ENCODE measurements at regions not wholly inside any gene's neighbourhood (a gene's known extent, or its start where the extent isn't known, plus 50 kb on each side); places are given as distances from the start of the nearest gene placed in this dataset.

DNA sequence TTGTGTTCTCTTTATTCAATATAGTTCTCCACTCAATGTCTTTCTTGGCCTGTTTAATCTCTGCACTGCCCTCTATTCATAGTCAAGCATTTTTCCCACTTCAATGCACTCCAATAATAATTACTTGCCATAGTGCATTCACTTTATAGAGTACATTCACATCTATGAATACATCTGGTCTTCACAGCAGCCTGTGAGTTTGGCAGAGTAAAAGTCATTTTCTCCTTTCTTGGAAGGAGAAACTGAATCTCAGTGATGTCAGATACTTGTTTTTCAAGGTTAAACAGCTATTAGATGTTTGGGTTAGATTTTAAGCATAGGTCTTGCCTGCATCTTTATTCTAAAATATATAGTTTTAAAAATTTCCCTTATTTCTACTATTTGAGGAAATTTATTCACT is 373.2 kb downstream of the TRIB2 start:
- CTCF ChIA-PET (ENCODE audit: unreplicated experiment), result no interaction called here
- POLR2A ChIA-PET, result no interaction called here
- Histone ChIP-seq H4K20me1 (ENCODE audit: insufficient read depth, low read length) (no peaks in the 10 kb centered on the region), H2AFZ (ENCODE audit: low read length) (no peak overlapping the region), H3K4me2 (ENCODE audit: low read length) (no peak overlapping the region), H3K36me3 (ENCODE audit: insufficient read depth, low read length) (no peaks in the 10 kb centered on the region), H3K4me1 (ENCODE audit: insufficient read depth, low read length, poor library complexity, severe bottlenecking) (no peaks in the 10 kb centered on the region), H3K79me2 (ENCODE audit: insufficient read depth, low read depth, low read length) (no peaks in the 10 kb centered on the region), H3K9me2 (ENCODE audit: insufficient read depth, low read length) (no peaks in the 10 kb centered on the region), H3K9me3 (ENCODE audit: low read length) (no peaks in the 10 kb centered on the region), H3K27ac (ENCODE audit: low read depth, low read length, poor library complexity, severe bottlenecking) (no peak overlapping the region), H3K4me3 (ENCODE audit: low read depth, low read length, poor library complexity, severe bottlenecking) (no peak overlapping the region)
- intact Hi-C loops (cut with micrococcal nuclease; ENCODE audit: unreplicated experiment), result no loop called here
- no peak for TF ChIP-seq CTCF (conservative IDR thresholded peaks at IDR 0.05; ENCODE audit: low read length)
- no peak for TF ChIP-seq EZH2phosphoT487 (IDR thresholded peaks at IDR 0.05; ENCODE audit: borderline replicate concordance, low read depth, low read length)
- DNase-seq (ENCODE audit: low spot score), result no peak
- BruUV-seq (replicated peaks), result no TSS peak

DNA sequence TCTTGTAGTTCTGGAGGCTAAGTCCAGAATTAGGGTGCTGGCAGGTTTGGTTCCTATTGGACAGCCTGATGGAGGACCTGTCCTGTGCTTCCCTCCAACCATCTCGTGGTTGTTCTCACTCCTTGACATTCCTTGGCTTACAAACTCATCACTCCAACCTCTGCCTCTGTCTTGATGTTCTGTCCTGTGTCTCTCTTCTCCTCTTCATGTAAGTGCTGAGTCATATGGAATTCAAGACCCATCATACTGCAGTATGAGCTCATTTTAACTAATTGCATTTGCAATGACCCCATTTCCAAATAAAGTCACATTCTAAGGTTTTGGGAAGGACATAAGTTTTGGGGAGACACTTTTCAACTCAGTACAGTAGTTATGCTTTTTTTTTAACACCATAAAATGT is 374.7 kb downstream of the TRIB2 start:
- H3K4me1 ChIP-seq (ENCODE audit: insufficient read depth, low read length, poor library complexity, severe bottlenecking), result no peaks in the 10 kb centered on the region
- ChIA-PET CTCF (ENCODE audit: unreplicated experiment) (no interaction called here), POLR2A (no interaction called here)
- H3K4me3 ChIP-seq (ENCODE audit: low read depth, low read length, poor library complexity, severe bottlenecking), result no peak overlapping the region
- H3K9me3 ChIP-seq (ENCODE audit: low read length), result no peaks in the 10 kb centered on the region
- H2AFZ ChIP-seq (ENCODE audit: low read length), result no peak overlapping the region
- no peak for DNase-seq (ENCODE audit: low spot score)
- TF ChIP-seq EZH2phosphoT487 (IDR thresholded peaks at IDR 0.05; ENCODE audit: borderline replicate concordance, low read depth, low read length), result no peak
- TF ChIP-seq CTCF (conservative IDR thresholded peaks at IDR 0.05; ENCODE audit: low read length), result no peak
- intact Hi-C loops (cut with micrococcal nuclease; ENCODE audit: unreplicated experiment), result no loop called here
- no peaks in the 10 kb centered on the region for H3K36me3 ChIP-seq (ENCODE audit: insufficient read depth, low read length)
- no peak overlapping the region for H3K27ac ChIP-seq (ENCODE audit: low read depth, low read length, poor library complexity, severe bottlenecking)
- H3K4me2 ChIP-seq (ENCODE audit: low read length), result no peak overlapping the region
- H3K79me2 ChIP-seq (ENCODE audit: insufficient read depth, low read depth, low read length), result no peaks in the 10 kb centered on the region
- H3K9me2 ChIP-seq (ENCODE audit: insufficient read depth, low read length), result no peaks in the 10 kb centered on the region
- H4K20me1 ChIP-seq (ENCODE audit: insufficient read depth, low read length), result no peaks in the 10 kb centered on the region
- BruUV-seq (replicated peaks), result no TSS peak

DNA sequence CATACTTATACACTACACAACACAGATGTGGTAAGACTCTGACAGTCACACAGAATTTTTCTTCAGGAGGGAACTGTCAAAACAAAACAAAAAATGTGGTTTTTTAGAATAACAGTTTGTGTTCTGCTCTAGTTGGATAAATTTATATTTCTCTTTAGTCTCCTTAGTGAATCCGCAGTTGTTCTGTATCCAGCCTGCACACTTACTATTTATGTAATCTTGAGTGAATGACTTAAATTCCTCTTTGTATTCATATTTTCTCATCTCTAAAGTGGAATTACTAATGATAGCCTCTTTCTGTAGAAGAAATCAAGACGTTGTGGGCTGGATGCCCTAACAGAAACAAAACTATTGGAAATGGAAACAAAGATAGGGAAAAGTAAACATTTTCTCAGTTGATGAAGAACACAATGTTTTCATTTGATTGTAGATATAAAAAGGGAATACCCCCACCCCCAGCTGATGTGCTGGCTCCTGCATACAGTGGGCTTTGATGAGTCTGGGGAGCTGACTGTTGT is 375.2 kb downstream of the TRIB2 start:
- no peaks in the 10 kb centered on the region for H3K9me2 ChIP-seq (ENCODE audit: insufficient read depth, low read length)
- no peak overlapping the region for H2AFZ ChIP-seq (ENCODE audit: low read length)
- no peaks in the 10 kb centered on the region for H3K79me2 ChIP-seq (ENCODE audit: insufficient read depth, low read depth, low read length)
- TF ChIP-seq CTCF (conservative IDR thresholded peaks at IDR 0.05; ENCODE audit: low read length) (no peak), EZH2phosphoT487 (IDR thresholded peaks at IDR 0.05; ENCODE audit: borderline replicate concordance, low read depth, low read length) (no peak)
- DNase-seq (ENCODE audit: low spot score), result no peak
- no peaks in the 10 kb centered on the region for H4K20me1 ChIP-seq (ENCODE audit: insufficient read depth, low read length)
- H3K4me3 ChIP-seq (ENCODE audit: low read depth, low read length, poor library complexity, severe bottlenecking), result no peak overlapping the region
- no peaks in the 10 kb centered on the region for H3K9me3 ChIP-seq (ENCODE audit: low read length)
- no peak overlapping the region for H3K4me2 ChIP-seq (ENCODE audit: low read length)
- BruUV-seq (replicated peaks), result no TSS peak
- CTCF ChIA-PET (ENCODE audit: unreplicated experiment), result no interaction called here
- intact Hi-C loops (cut with micrococcal nuclease; ENCODE audit: unreplicated experiment), result no loop called here
- H3K36me3 ChIP-seq (ENCODE audit: insufficient read depth, low read length), result no peaks in the 10 kb centered on the region
- H3K4me1 ChIP-seq (ENCODE audit: insufficient read depth, low read length, poor library complexity, severe bottlenecking), result no peaks in the 10 kb centered on the region
- no peak overlapping the region for H3K27ac ChIP-seq (ENCODE audit: low read depth, low read length, poor library complexity, severe bottlenecking)
- POLR2A ChIA-PET, result interaction anchor here (0.6 kb wide), 1 partner anchor 57 kb away, joined by 3 read pairs; no protein-coding TSS in a partner anchor
